Ovary (tissue), 7 donors: ENCODE measurements at regions not wholly inside any gene's neighbourhood (a gene's known extent, or its start where the extent isn't known, plus 50 kb on each side); places are given as distances from the start of the nearest gene placed in this dataset.
"Not testable (repeated sequence)": the region's sequence is repeated elsewhere in the genome, so short reads cannot be mapped to it uniquely, and the experiment has no call there.

Experiments used
- DNase-seq, 5 donors: peaks; one replicate each; pipeline ENCODE4 v3.0.0-alpha.2; 2019 to 2020
- H3K27ac ChIP-seq, 2 donors: fragments of 200-600 bp; one replicate each; pipeline versions ENCODE4 v1.5.1 to v1.8.0; 2019 to 2022
- H3K27me3 ChIP-seq: fragments of 200-600 bp; one replicate; pipeline ENCODE4 v1.8.0; 2022
- H3K36me3 ChIP-seq: fragments of 200-600 bp; sonication (generic); one replicate; pipeline ENCODE4 v1.5.1; 2019
- H3K4me1 ChIP-seq: one replicate; pipeline ENCODE4 v1.8.1; 2013; ENCODE audit warnings: mild to moderate bottlenecking, moderate library complexity; ENCODE audit not compliant: insufficient read depth
- H3K4me3 ChIP-seq: fragments of 200-600 bp; sonication (generic); one replicate; pipeline ENCODE4 v1.5.1; 2017
- H3K9me3 ChIP-seq, 2 donors: fragments of 200-600 bp in 1 of 2; sonication (generic) in 1 of 2; one replicate each; pipeline versions ENCODE4 v1.5.1 to v1.8.1; 2013 to 2019; ENCODE audit warnings: mild to moderate bottlenecking in 1 of 2, moderate library complexity in 1 of 2
- CTCF ChIP-seq, 3 donors: fragments of 450-650 bp in 2 of 3; fragments of 200-600 bp in 1 of 3; IDR thresholded peaks; one replicate each; pipeline versions ENCODE4 v1.5.1 to v1.8.0; 2016 to 2022; ENCODE audit warnings: antibody characterized with exemption in 3 of 3, mild to moderate bottlenecking in 1 of 3
- EP300 ChIP-seq: sonication (generic); formaldehyde crosslinking; IDR thresholded peaks from one replicate; pipeline ENCODE4 v1.6.1; 2017; ENCODE audit warnings: antibody characterized with exemption
- POLR2A ChIP-seq: fragments of 450-650 bp; IDR thresholded peaks from one replicate; pipeline ENCODE4 v1.6.1; 2017; ENCODE audit warnings: antibody characterized with exemption, mild to moderate bottlenecking, moderate library complexity
- WGBS, 3 donors: extraction: QIAGEN DNeasy Blood & Tissue Kit in 1 of 3; methylation state at CpG; one replicate each; pipeline versions ENCODE4 v1.1.5 to v1.1.7; 2013 to 2017; 5-methylcytosine and 5-hydroxymethylcytosine counted together
- intact Hi-C, 4 donors: fragments of 100-400 bp; cut with DNase I; formaldehyde crosslinking; loops; one replicate each; pipeline versions ENCODE4 v1.11.0 to v1.15.1; 2022 to 2023
- donor health status: DM: no; HTN: no; CAD: no; lungs with moderate emphysema.
- donor health status: DM: no; HTN: no; CAD: no.
- donor health status: Bipolar disorder and iron deficiency.
- donor health status: DM: no; HTN: no; CAD: no.
- donor health status: DM: yes; HTN: yes; CAD: no.

- Histone ChIP-seq H3K9me3 (no peaks in the 10 kb centered on the region), H3K36me3 (no peaks in the 10 kb centered on the region), H3K4me3 (no peak overlapping the region), H3K4me1 (no peaks in the 10 kb centered on the region), H3K27ac (no peak overlapping the region), H3K27me3 (no peaks in the 10 kb centered on the region)
- DNase-seq, result no peak
- 7 to 29% (median 14%) methylated on average over 3 of the region's 3 CpGs for WGBS, 3 donors
- intact Hi-C loops, result no loop called here
- TF ChIP-seq POLR2A, result no peak
- no peak for TF ChIP-seq EP300
- TF ChIP-seq CTCF (IDR thresholded peaks at IDR 0.05), result no peak
These were observed 181.8 kb downstream of the PDCD6IP start for GRCh38 chr3:33980252-33980651.

- H3K27me3 ChIP-seq, result no peaks in the 10 kb centered on the region
- no peaks in the 10 kb centered on the region for H3K4me1 ChIP-seq
- no peak for TF ChIP-seq EP300
- TF ChIP-seq CTCF (IDR thresholded peaks at IDR 0.05), result no peak
- no peak for TF ChIP-seq POLR2A
- intact Hi-C loops, result no loop called here
- no peaks in the 10 kb centered on the region for H3K9me3 ChIP-seq
- H3K27ac ChIP-seq, result no peak overlapping the region
- H3K4me3 ChIP-seq, result no peak overlapping the region
- H3K36me3 ChIP-seq, result no peaks in the 10 kb centered on the region
- WGBS, 3 donors, result 68 to 77% (median 69%) methylated on average over 4 of the region's 4 CpGs
- DNase-seq, result no peak
These were observed 183.9 kb downstream of the PDCD6IP start for GRCh38 chr3:33982269-33982798.

DNA sequence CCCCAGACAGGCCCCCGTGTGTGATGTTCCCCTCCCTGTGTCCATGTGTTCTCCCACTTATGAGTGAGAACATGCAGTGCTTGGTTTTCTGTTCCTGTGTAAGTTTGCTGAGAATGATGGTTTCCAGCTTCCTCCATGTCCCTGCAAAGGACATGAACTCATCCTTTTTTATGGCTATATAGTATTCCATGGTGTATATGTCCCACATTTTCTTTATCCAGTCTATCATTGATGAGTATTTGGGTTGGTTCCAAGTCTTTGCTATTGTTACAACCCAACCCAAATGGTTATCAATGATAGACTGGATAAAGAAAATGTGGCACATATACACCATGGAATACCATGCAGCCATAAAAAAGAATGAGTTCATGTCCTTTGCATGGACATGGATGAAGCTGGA is 184.5 kb downstream of the PDCD6IP start:
- H3K9me3 ChIP-seq, H3K36me3 ChIP-seq, H3K27ac ChIP-seq, DNase-seq, H3K4me3 ChIP-seq, intact Hi-C loops, H3K4me1 ChIP-seq, H3K27me3 ChIP-seq: not testable (repeated sequence)
- whole genome bisulfite sequencing, 3 donors, result 69 to 91% (median 82%) methylated on average over 1 of the region's 1 CpG

DNA sequence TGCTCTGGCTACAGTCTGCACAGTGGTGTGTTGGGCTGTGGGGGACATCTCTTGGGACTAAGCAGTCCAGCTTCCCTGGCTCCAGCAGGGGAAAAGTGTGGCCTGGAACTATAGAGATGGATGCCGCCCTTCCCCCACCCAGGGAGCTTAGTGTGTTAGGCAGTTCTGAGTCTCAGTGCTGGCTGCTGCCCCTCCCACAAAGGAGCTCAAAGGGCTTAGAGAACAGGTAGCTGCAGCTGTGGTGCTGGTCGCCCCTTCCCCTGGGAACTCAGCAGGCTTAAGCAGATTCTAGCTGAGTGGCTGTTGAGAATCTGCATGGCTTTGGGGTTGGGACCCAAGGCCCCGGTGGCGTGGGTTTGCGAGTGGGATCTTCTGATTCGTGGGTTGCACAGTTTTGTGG is 190.8 kb downstream of the PDCD6IP start:
- TF ChIP-seq CTCF (IDR thresholded peaks at IDR 0.05) (no peak), POLR2A (no peak), EP300 (no peak)
- Histone ChIP-seq H3K4me1 (no peaks in the 10 kb centered on the region), H3K27me3 (no peaks in the 10 kb centered on the region), H3K4me3 (no peak overlapping the region), H3K36me3 (no peaks in the 10 kb centered on the region), H3K27ac (no peak overlapping the region), H3K9me3 (no peaks in the 10 kb centered on the region)
- WGBS, 3 donors, result 79 to 87% (median 83%) methylated on average over 6 of the region's 6 CpGs
- intact Hi-C loops, result no loop called here
- no peak for DNase-seq

- DNase-seq, result no peak
- no peaks in the 10 kb centered on the region for H3K36me3 ChIP-seq
- WGBS, 3 donors, result 42 to 55% (median 53%) methylated on average over 1 of the region's 1 CpG
- H3K27ac ChIP-seq, result no peak overlapping the region
- no peaks in the 10 kb centered on the region for H3K27me3 ChIP-seq
- intact Hi-C loops, result no loop called here
- H3K4me3 ChIP-seq, result no peak overlapping the region
- TF ChIP-seq POLR2A (no peak), CTCF (IDR thresholded peaks at IDR 0.05) (no peak), EP300 (no peak)
- H3K4me1 ChIP-seq, result no peaks in the 10 kb centered on the region
- H3K9me3 ChIP-seq, result peaks cover 0 to 3% of the 10 kb centered on the region in 2 donors
These were observed 193.2 kb downstream of the PDCD6IP start for GRCh38 chr3:33991673-33992072.
